Stimulated activated CD4-positive, alpha-beta T cell treated with anti-CD3 and anti-CD28 coated beads, Interleukin-15, amount 100 ng/mL, for 24 hours (primary cell): ENCODE measurements at regions not wholly inside any gene's neighbourhood (a gene's known extent, or its start where the extent isn't known, plus 50 kb on each side); places are given as distances from the start of the nearest gene placed in this dataset.

Source experiments
- DNase-seq: peaks from one replicate; pipeline ENCODE4 v3.0.0-alpha.2; 2020

DNA sequence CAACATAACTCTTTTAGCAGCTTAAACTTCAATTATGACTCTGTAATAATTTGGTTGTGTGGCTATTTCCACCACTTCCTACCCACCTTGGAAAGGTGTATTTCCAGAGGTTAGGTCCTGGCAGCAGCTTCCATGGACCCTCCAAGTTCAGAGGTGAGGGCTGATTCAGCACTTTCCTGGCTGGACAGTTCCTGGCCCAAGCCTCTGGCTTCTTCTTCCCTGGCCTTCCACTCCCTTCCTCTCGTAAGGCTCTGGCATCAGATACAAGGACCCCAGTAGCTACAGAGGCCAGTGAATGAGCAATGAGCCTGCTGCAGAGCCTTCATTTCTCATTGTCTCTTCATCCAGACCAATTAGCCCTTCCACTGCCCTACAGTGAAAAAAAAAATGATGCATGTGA is 98.1 kb upstream of the KIRREL3 start:
- no peak for DNase-seq

DNA sequence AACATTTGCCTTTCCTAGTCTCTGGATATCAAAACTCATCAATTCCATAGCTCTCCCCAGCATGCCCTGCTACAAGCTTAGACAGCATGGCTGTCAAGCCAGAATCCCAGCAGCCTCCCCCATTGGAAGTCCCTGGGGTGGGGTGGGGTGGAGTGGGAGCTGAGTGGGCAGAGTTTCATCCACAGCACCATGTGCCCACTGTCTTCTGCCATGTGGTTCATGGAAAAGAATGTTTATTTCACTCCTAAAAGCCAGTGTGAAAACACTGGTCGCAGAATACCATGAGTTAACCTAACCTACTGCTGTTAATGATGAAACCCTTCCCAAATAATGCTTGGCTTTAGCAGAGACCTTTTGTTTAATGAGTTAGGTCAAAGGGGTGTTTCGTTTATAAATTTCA is 80.2 kb upstream of the KIRREL3 start:
- no peak for DNase-seq

DNA sequence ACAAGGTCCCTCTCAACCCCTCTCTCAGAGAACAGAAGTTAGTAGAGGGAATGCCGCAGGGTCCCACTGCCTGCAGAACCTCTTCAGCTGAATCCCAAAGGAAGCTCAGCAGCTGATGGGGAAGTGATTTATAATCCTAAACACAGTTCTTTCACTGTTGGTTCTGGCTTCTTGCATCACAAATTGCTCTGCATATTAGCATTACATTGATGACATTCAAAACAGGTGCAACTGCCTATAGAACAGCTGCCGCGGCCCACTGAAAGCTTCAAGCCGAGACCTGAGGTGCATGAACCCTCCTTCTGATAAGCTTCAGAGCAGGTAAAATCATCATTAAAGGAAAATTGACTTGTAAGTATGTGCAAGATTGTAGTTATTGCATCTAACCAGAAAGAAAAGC is 75.2 kb upstream of the KIRREL3 start:
- DNase-seq, result no peak

DNA sequence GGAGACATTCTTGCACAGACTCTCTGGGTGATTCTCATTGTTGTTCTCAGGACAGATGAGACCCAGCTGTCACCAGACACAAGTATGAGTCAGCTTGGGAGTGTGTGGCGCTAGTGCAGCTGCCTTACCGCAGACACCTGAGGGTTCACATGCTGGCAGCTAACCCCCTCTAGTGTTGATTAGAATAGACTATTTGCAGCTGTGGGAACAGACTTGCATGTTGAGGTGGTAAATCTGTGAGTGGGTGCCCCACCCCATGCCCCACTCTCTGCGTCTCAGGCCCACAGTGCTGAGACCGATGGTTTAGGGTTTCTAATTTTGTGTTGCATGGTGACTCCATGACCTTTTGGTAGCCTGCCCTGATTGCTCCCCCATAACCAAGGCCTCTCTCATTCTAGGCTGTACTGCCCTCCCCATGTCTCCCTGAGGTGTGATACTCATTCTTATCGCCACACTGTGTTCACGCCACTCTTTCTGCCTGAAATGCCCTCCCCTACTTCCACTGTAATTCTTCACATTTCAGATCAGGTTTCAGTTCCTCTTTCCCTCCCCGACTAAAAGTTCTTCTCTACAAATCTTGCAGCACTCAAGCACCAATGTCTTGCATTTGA is 73.7 kb upstream of the KIRREL3 start:
- DNase-seq, result peak; percentile 5

DNA sequence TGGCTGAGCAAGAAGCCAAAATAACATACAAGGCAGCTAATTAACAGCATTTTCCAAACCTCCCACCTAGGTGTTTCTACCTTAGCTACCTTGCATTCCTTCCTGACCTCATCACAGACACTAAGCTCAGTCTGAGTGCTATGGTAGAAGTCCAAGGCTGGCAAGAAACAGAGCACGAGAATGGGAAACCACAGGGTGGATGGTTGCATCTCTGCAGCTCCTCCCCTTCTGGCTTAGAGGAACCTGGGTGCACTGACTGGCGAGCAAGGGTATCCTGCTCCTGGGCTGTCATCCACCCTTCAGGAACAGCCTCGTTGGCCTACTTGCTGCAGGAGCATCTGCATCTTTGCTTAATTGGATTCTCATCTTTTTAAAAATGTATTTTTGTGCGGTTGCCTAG is 73.1 kb upstream of the KIRREL3 start:
- DNase-seq, result no peak

DNA sequence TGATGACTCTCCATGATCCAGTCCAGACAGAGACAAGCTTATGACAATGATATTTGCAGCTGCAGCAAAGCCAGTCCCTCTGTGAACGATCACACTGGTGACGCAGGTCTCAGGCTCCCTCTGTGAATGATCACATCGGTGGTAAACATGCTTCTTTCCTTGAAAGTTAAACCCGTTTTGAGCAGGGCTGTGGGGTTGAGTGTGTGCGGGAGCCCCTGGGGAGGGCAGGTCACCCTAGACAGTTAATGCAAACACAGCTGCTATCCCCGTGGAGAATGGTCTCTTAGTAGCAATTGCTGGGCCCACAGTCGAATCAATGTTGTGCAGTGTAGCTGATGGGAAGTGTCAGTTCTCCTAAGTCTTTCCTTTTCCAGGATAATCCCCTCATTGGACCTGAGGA is 71.0 kb upstream of the KIRREL3 start:
- no peak for DNase-seq

DNA sequence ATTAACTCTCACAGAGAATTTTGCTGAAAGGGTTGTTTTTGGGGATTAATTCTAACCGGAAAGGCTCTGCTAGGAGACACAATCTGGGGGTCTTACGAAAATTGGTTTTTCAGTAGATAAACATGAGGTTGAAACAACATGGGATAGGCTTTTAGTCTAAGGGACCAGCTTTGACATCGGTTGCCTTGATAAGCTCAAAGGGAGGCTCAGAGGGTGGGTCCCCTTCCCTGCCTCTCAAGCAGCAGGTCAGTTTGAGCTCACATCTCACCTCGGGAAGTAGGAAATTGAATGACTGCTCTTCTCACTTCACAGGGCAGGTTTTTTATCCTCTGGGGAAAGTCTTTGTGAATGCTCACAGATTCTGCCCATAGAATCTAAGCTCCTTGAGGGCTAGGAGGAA is 70.2 kb upstream of the KIRREL3 start:
- no peak for DNase-seq

DNA sequence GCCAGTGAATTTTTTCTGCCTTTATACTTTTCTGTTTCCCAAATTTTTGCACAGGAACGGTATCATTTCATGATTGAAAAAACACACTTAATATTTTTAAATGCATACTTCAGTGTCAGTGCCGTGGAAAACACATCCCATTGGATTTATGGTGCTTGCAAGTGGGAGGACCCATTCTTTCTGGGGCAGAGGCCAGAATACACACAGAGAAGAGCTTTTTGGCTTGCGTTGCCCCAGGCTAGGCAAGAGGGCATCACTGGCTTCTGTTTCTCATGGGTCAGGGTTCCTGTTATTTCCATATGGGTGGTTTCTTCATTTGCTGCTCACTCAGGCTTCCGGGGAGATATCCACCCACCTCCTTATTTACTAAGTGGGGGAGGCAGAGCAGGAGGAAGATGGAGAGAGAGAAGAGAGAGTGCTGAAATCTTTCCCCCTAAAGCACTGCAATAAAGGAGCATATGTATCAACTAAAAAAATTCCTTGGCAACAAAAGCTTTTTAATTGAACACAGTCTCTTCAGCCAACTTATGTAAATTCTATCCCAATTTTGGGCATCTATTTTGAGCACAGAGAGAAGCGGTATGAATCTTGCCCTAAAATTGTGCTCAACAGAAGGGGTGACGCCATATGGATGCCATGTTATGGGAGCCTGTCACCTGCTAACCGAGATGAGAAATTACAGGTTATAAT is 66.0 kb upstream of the KIRREL3 start:
- no peak for DNase-seq

DNA sequence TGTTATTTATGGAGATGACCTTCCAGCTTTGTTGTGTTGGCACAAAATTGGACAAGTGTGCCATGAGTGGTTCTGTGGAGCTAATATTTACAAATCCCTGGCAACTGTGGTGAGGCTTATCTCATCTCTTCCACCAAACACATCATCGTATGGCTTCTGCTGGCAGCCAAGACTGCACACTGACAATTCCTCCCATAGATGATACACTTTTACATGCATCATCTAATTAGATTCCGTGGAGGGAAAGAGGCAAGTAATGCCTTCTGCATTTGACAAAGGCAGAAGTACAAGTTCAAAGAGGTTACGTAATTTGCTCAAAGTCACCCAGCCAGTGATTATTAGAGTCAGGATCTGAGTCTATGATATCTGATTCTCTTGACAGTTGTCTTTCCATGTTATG is 62.7 kb upstream of the KIRREL3 start:
- no peak for DNase-seq

DNA sequence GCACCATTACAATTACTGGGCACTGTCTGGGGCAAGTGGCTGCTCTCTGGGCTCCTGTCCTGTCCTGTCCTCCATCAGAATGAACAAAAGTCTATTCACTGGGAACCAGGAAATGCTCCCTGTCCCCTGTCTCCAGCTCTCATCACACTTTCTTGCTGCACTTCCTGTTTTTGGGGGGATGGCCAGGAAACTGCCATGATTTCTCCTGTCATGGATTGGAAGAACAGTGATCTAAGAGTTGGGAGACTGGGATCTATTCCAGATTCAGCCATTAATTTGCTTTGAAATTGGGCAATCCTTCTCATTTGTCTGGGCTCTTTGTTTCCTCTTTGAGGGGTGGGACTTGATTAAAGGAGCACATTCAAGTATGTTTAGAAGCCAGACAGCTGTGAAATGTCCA is 61.4 kb upstream of the KIRREL3 start:
- DNase-seq, result no peak

DNA sequence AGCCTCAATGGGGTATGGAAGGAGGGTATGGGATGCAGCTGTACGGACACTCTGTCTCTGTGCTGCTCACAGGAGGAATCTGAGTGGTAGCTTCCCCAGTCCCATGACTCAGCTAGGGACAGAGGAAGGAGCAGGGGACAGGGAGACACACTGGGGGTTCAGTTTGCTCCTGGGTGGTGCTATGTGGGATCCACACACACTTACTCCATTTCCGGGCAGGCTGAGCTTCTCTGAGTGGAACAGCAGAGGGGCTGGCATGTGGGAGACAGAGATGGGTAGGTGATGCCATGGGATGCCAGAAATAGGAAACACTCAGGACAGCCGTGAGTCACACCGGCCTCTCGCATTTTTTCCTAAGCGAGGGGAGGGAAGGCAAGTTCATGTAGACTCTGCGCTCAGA is 59.2 kb upstream of the KIRREL3 start:
- DNase-seq, result no peak

DNA sequence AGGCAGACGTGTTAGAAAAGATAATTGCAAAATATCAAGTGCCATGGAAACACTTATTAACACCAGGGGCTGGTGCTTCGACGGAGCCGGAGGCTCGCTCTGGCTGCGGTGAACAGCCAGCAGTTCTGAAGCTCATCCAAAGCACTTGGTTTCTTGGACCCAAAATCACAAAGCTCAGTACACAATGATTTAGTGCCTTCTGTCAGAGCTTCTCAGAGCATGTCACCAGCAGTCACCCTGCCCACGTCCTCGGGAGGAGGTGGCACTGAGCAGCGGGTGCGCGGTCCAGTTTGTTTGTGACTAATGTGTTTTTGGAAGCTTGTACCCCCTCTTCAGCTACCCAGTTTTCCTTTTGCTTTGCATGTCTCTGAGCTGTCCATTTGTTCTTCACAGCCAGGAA is 58.7 kb upstream of the KIRREL3 start:
- DNase-seq, result no peak

DNA sequence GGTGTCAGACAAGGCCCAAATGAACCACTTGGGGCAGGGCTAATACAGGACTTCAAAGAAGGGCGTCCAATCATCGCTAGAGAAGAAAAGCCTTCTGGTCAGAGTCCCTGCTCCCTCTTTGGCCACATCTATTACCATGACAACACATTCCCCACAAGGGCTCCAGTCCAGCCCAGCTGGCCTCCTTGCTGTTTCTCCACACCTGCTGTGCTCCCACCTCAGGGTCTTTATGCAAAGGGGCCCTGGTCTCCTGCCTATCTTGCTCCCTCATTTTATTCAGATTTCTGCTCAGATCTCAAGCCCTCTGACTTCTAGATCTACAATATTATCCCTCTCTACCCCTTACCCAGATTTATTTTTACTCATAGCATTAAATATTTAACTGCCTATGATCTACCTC is 58.0 kb upstream of the KIRREL3 start:
- no peak for DNase-seq

DNA sequence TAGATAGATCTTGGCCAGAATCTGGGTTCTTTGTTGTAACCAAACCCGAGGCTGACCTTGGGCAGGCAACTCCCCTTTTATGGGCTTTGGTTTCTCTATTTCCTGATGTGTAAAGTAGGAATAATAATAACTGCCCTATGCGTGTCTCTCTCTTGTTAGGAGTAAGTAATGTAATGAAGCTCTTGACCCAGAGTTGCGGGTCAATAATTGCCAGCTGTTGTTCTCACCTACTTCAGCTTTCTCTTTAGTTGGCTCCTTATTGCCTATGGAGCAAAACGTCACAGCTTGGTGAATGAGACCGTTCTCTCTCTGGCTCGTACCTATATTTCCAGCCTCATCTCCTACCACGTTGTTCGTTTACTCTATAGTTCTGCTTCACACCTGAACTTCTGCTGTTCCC is 56.6 kb upstream of the KIRREL3 start:
- no peak for DNase-seq

DNA sequence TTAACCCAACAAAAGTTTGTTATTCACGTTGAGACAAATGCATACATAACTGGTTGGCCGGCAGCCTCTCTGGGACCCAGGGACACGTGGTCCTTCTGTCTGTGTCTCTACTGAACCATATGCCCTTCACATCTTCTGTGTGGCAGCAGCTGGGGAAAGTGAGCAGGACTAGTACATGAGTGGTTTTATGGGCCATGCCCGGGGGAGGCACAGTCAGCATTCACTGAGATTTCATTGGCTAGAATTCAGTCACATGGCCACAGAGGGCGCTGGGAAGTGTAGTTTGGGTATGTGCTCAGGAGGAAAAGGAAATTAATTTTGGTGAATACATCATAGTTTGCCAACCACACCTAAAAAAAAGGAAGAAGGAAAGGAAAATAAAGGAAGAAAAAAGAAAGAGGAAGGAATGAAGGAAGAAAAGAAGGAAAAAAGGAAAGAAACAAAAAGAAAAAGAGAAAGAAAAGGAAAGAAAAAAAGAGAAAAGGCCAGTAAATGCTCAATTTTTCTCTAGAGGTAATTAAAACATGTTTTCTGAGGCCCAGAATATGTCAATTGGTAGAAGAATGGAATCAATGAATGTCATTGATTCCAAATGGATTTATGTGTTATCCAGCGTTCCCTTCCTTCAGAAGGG is 55.9 kb upstream of the KIRREL3 start:
- no peak for DNase-seq

DNA sequence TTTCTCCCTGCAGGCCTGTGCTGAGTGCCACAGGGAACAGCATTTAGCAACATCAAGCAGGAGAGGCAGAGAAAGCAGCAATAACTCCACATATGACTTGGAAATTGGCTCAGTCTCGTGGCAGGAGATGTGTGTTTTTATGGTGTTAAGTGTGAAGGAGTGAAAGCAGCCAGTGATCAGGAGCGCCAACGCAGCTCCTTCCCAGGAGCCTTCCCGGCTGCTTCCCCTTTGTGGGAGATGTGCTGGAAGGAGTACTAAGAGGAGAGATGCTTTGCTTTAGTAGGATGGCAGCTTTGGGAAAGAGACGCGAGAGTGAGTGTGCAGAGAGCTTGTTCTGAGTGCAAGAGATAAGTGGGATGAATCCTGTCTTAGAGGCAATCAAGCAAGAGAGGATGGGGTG is 54.7 kb upstream of the KIRREL3 start:
- DNase-seq, result no peak

DNA sequence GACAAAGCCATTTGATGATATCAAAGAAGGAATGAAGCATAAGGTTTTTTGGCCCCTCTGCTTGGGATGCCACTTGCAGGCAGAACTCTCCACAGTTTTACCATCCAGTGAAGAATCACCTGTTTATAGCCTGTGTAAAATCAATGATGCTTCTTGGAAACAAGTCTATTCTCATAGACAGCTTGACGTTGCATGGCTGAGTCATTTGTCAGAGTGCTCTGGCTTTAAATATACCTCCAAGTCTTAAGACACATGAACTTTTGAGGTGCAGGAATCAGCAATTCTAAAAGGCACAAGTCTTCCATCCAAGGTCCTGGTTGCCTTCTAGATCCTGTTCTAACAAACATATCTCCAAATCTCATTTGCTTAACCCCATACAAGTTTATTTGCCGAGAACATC is 53.6 kb upstream of the KIRREL3 start:
- DNase-seq, result no peak

DNA sequence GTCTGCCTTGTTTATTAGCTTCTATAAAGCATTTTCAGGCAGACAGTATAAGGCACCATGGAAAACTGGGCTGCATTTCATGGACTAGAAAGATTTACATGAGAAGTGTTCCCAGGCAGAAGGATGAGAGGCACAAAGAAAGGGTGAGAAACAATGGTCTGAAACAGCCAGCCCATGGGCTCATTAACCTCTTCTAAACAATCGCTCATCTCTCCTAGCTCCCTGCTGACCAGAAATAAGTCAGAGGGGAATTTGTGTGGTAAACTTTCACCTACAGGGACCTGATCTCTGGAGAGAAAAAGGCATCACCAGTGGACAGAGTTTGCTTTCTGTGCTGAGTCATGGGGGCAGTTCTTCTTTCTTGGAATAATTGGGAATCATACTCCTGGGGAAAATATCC is 51.8 kb upstream of the KIRREL3 start:
- DNase-seq, result no peak
